HEK293 (cell line): ENCODE measurements at regions not wholly inside any gene's neighbourhood (a gene's known extent, or its start where the extent isn't known, plus 50 kb on each side); places are given as distances from the start of the nearest gene placed in this dataset.

Experiments
- EGR2 ChIP-seq: fragments of 450-650 bp; formaldehyde crosslinking; IDR thresholded peaks from 2 replicates; pipeline ENCODE4 v1.5.1; 2016; ENCODE audit warnings: low read depth, missing biosample characterization, missing genetic modification characterization
- GLIS2 ChIP-seq: fragments of 450-650 bp; formaldehyde crosslinking; IDR thresholded peaks from 2 replicates; pipeline ENCODE4 v1.5.1; 2016; ENCODE audit warnings: missing biosample characterization, missing genetic modification characterization
- KLF17 ChIP-seq: fragments of 450-650 bp; formaldehyde crosslinking; IDR thresholded peaks from 2 replicates; pipeline ENCODE4 v1.5.1; 2016; ENCODE audit warnings: missing biosample characterization, missing genetic modification characterization
- KLF7 ChIP-seq: fragments of 450-650 bp; formaldehyde crosslinking; IDR thresholded peaks from 2 replicates; pipeline ENCODE4 v1.5.1; 2016; ENCODE audit warnings: missing biosample characterization, missing genetic modification characterization, borderline replicate concordance
- KLF9 ChIP-seq: fragments of 450-650 bp; formaldehyde crosslinking; IDR thresholded peaks from 2 replicates; pipeline ENCODE4 v1.5.1; 2016; ENCODE audit warnings: missing biosample characterization, missing genetic modification characterization, low read depth
- PRDM10 ChIP-seq: fragments of 450-650 bp; formaldehyde crosslinking; IDR thresholded peaks from 2 replicates; pipeline ENCODE4 v1.5.1; 2016; ENCODE audit warnings: missing biosample characterization, missing genetic modification characterization
- SP2 ChIP-seq: fragments of 450-650 bp; formaldehyde crosslinking; IDR thresholded peaks from 2 replicates; pipeline ENCODE4 v1.5.1; 2016; ENCODE audit warnings: missing biosample characterization, missing genetic modification characterization
- TRIM28 ChIP-seq: IDR thresholded peaks from 2 replicates; pipeline ENCODE4 v1.6.1; 2011; ENCODE audit warnings: low read length, control low read depth, borderline replicate concordance
- ZBTB1 ChIP-seq: fragments of 450-650 bp; formaldehyde crosslinking; IDR thresholded peaks from 2 replicates; pipeline ENCODE4 v1.5.1; 2016; ENCODE audit warnings: missing biosample characterization, missing genetic modification characterization
- ZBTB10 ChIP-seq: fragments of 450-650 bp; formaldehyde crosslinking; IDR thresholded peaks from 2 replicates; pipeline ENCODE4 v1.5.1; 2016; ENCODE audit warnings: missing biosample characterization, missing genetic modification characterization
- ZBTB26 ChIP-seq: fragments of 450-650 bp; formaldehyde crosslinking; optimal IDR thresholded peaks from 2 replicates; pipeline ENCODE3; 2016; ENCODE audit warnings: missing biosample characterization, mild to moderate bottlenecking, missing genetic modification characterization
- ZFP37 ChIP-seq: fragments of 450-650 bp; formaldehyde crosslinking; IDR thresholded peaks from 2 replicates; pipeline ENCODE4 v1.5.1; 2016; ENCODE audit warnings: missing biosample characterization, missing genetic modification characterization
- ZNF148 ChIP-seq: fragments of 450-650 bp; formaldehyde crosslinking; IDR thresholded peaks from 2 replicates; pipeline ENCODE4 v1.5.0; 2017; ENCODE audit warnings: missing biosample characterization, missing genetic modification characterization, borderline replicate concordance
- ZNF2 ChIP-seq: fragments of 450-650 bp; formaldehyde crosslinking; IDR thresholded peaks from 2 replicates; pipeline ENCODE4 v1.5.1; 2016; ENCODE audit warnings: missing biosample characterization, missing genetic modification characterization
- ZNF24 ChIP-seq: fragments of 450-650 bp; formaldehyde crosslinking; IDR thresholded peaks from 2 replicates; pipeline ENCODE4 v1.5.1; 2016; ENCODE audit warnings: missing biosample characterization, missing genetic modification characterization
- ZNF311 ChIP-seq: fragments of 450-650 bp; formaldehyde crosslinking; IDR thresholded peaks from 2 replicates; pipeline ENCODE4 v1.5.1; 2017; ENCODE audit warnings: missing biosample characterization, missing genetic modification characterization, borderline replicate concordance
- ZNF341 ChIP-seq: fragments of 450-650 bp; formaldehyde crosslinking; IDR thresholded peaks from 2 replicates; pipeline ENCODE4; 2016; ENCODE audit warnings: low read depth, missing biosample characterization, missing genetic modification characterization
- ZNF362 ChIP-seq: fragments of 450-650 bp; formaldehyde crosslinking; IDR thresholded peaks from 2 replicates; pipeline ENCODE4 v1.5.1; 2016; ENCODE audit warnings: missing biosample characterization, missing genetic modification characterization
- ZNF423 ChIP-seq: fragments of 450-650 bp; formaldehyde crosslinking; IDR thresholded peaks from 2 replicates; pipeline ENCODE4 v1.5.1; 2016; ENCODE audit warnings: missing biosample characterization, missing genetic modification characterization
- ZNF580 ChIP-seq: fragments of 450-650 bp; formaldehyde crosslinking; IDR thresholded peaks from 2 replicates; pipeline ENCODE4 v1.5.1; 2016; ENCODE audit warnings: missing biosample characterization, missing genetic modification characterization
- ZNF629 ChIP-seq: fragments of 450-650 bp; formaldehyde crosslinking; IDR thresholded peaks from 2 replicates; pipeline ENCODE4 v1.5.1; 2017; ENCODE audit warnings: missing biosample characterization, missing genetic modification characterization
- ZNF792 ChIP-seq: fragments of 450-650 bp; formaldehyde crosslinking; IDR thresholded peaks from 2 replicates; pipeline ENCODE4 v1.5.1; 2016; ENCODE audit warnings: missing biosample characterization, missing genetic modification characterization
- ZNF843 ChIP-seq: fragments of 450-650 bp; formaldehyde crosslinking; IDR thresholded peaks from 2 replicates; pipeline ENCODE4 v1.5.1; 2016; ENCODE audit warnings: missing biosample characterization, missing genetic modification characterization
- ZSCAN30 ChIP-seq: fragments of 450-650 bp; IDR thresholded peaks from 2 replicates; pipeline ENCODE4 v1.5.1; 2018; ENCODE audit warnings: missing biosample characterization, mild to moderate bottlenecking, missing genetic modification characterization, moderate library complexity

- TF ChIP-seq PRDM10 (tag by site-specific recombination): peak; percentile 96
- TF ChIP-seq ZFP37 (tag by site-specific recombination): peak; percentile 87
- TF ChIP-seq ZSCAN30: peak; percentile 49; the same call in 1 of the 2 replicates
- TF ChIP-seq ZNF148 (tag by site-specific recombination): no peak
- TF ChIP-seq ZNF311 (tag by site-specific recombination): no peak
- TF ChIP-seq TRIM28: peak; percentile 56; the same call in 1 of the 2 replicates
- TF ChIP-seq ZNF580 (tag by site-specific recombination): peak; percentile 33; the same call in 1 of the 2 replicates
- TF ChIP-seq ZBTB1: no peak
- TF ChIP-seq EGR2 (tag by site-specific recombination): no peak
- TF ChIP-seq ZNF843 (tag by site-specific recombination): peak; percentile 56; the same call in 1 of the 2 replicates
- TF ChIP-seq ZNF2 (tag by site-specific recombination): peak; percentile 83
- TF ChIP-seq ZNF423: peak; percentile 14; the same call in 1 of the 2 replicates
- TF ChIP-seq ZNF24: peak; percentile 58
- peak; percentile 96 for TF ChIP-seq ZNF629 (tag by site-specific recombination)
- 0 out of 2 replicates have a peak, but pooled peaks have one; percentile 30 for TF ChIP-seq ZNF362 (tag by site-specific recombination)
- 0 out of 2 replicates have a peak, but pooled peaks have one; percentile 23 for TF ChIP-seq ZNF792
- TF ChIP-seq KLF9 (tag by site-specific recombination): 0 out of 2 replicates have a peak, but pooled peaks have one; percentile 34
- peak; percentile 74; the same call in 1 of the 2 replicates for TF ChIP-seq ZBTB10 (tag by site-specific recombination)
- TF ChIP-seq ZBTB26 (tag by site-specific recombination): peak; percentile 63
- peak; percentile 69; the same call in 1 of the 2 replicates for TF ChIP-seq KLF17 (tag by site-specific recombination)
- peak; percentile 89 for TF ChIP-seq GLIS2 (tag by site-specific recombination)
- TF ChIP-seq ZNF341 (tag by site-specific recombination): peak; percentile 36; the same call in 1 of the 2 replicates
- peak; percentile 88 for TF ChIP-seq SP2 (tag by site-specific recombination)
- TF ChIP-seq KLF7: 0 out of 2 replicates have a peak, but pooled peaks have one; percentile 14
Observed at GRCh38 chr1:148388260-148389026, 94.7 kb downstream of the PPIAL4G start (continued).
